HG03558 (cell line): ENCODE measurements at regions not wholly inside any gene's neighbourhood (a gene's known extent, or its start where the extent isn't known, plus 50 kb on each side); places are given as distances from the start of the nearest gene placed in this dataset.
"Not testable (repeated sequence)": the region's sequence is repeated elsewhere in the genome, so short reads cannot be mapped to it uniquely, and the experiment has no call there.

ENCODE experiments used
- ATAC-seq: cut with Tn5 transposase; IDR thresholded peaks from one replicate; pipeline ENCODE4 v1.9.1; 2021; ENCODE audit warnings: moderate number of reproducible peaks; ENCODE audit not compliant: unreplicated experiment; ENCODE audit errors: extremely low read depth

DNA sequence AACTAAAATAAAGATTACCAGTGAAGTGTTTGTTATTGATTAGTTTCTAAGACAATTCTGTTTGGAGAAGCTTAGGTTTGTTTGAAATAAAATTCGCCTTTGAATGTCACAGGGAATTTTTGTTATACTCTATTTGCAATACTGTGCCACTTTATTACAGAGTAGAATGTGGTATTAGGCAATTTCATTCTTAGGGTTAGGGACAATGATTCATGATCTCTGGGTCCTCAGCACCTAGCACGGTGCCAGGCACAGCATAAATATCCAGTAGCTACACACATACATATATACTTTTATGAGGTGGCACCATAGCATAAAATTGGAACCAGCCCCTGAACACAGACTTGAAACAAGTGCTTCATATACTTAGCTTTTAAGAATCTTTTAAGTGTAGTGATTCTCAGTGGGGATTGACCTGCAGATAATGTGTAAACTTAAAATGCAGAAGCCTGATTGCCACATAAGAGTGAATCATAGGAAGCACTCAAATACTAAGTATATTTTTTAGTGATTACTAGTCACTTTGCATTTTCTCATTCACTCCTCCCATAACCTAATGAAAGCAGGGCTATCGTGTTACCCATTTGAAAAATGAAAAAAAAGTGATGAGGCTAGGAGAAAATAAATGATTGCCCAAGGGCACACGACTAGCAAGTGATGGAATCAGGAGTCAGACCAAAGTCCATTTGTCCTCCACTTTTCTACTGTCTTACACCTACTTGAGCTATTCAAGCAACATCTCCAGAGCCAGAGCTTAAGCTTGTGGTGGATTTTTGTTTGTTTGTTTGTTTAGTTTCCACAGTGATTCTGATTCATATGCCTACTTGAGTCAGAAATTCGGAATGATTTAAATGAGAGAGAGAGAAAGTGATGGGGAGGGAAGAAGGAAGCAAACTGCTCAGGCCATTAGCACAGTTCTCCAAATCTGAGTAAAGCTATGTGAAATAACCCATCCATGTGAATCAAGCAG is 366.0 kb upstream of the FGF13 start:
- ATAC-seq, result no peak

DNA sequence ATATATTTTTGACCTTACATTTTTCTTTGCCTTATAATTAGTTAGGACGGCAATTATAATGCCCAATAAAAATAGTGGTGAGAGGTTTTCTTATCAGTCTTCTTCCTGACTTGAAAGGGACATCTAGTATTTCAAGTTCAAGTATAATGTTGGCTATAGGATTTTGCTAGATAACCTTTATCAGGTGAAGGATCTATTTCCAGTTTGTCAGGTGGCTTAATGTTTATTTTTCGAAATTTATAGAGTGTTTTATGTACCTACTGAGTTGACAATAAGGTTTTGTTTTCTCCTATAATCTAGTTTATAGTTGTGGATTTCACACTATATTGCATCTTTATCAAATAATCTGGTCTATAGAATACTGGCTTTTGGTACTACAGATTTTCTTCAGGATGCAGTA is 351.8 kb upstream of the FGF13 start:
- ATAC-seq, result no peak

DNA sequence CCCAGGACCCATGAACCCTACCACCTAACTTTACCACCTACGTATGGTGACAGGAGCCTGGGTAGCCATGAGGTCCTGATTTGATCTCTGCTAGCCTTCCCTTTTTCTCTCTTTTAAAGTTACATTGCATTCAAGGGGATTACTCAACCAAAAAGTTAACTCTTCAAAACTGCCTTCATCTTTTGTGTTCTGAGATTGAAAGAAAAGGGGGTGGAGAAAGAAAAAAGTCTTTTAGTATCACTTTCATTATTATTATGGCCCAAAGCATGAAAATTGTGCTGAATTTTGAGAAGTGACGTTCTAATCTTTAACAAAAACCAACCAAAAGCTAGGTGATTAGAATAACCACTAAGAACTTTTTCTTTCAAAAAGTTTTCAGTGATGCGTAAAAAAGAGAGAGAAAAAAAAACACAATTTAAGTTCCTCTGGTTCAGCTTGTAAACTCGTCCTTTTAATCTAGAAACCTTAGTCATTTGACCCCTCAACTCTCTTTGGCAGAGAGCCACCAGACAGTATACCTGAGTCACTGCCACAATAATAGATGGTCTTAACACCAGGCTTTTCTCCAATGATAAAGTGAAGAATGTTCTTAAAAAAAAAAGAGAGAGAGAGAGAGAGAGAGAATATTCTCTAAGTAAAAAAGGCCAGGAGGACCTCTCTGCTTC is 347.4 kb upstream of the FGF13 start:
- ATAC-seq, result no peak

DNA sequence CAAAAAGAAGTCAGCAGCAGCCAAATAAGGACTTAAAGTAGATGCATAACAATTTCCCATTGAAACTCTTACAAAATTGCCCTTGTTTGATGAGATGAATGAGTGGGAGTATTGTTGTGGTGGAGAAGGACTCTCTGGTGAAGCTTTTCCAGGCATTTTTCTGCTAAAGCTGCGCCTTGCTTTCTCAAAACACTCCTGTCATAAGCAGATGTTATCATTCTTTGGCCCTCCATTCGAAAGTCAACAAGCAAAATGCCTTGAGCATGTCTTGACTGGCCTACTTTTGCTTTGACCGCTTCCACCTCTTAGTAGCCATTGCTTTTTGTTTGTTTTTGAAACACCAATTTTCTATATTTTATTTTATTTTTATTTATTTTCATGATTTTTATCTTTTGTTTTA is 340.9 kb upstream of the FGF13 start:
- no peak for ATAC-seq

- no peak for ATAC-seq
These were observed 337.9 kb upstream of the FGF13 start for GRCh38 chrX:139049465-139049864.

GRCh38 chrX:139044680-139045079 is 333.2 kb upstream of the FGF13 start:
- no peak for ATAC-seq

GRCh38 chrX:139039041-139039440 is 327.5 kb upstream of the FGF13 start:
- ATAC-seq, result no peak

- no peak for ATAC-seq
These were observed 315.3 kb upstream of the FGF13 start for GRCh38 chrX:139026811-139027210.

- ATAC-seq, result no peak
These were observed 314.9 kb upstream of the FGF13 start for GRCh38 chrX:139026406-139026805.

- ATAC-seq, result no peak
These were observed 314.3 kb upstream of the FGF13 start for GRCh38 chrX:139025816-139026215.

- no peak for ATAC-seq
These were observed 312.0 kb upstream of the FGF13 start for GRCh38 chrX:139023531-139023930.

- ATAC-seq, result no peak
These were observed 309.3 kb upstream of the FGF13 start for GRCh38 chrX:139020801-139021200.

DNA sequence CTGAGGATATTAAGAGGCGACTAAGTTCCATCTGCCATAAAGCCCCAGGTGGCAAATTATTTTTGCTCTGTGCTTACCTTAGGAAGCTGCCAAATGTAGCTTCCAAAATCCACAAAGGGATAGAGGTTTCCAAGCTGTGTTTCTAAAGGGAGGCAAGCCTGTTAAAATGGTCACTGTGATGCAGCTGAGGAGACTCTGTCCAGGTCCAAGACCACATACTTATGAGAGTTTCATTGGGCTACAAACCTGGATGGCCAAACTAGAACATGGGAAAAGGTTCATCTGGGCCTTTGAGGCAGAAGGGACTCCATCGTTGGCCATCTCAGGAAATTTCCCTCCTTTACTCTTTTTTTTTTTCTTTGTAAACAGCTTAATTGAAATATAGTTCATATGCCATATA is 306.9 kb upstream of the FGF13 start:
- ATAC-seq, result no peak

DNA sequence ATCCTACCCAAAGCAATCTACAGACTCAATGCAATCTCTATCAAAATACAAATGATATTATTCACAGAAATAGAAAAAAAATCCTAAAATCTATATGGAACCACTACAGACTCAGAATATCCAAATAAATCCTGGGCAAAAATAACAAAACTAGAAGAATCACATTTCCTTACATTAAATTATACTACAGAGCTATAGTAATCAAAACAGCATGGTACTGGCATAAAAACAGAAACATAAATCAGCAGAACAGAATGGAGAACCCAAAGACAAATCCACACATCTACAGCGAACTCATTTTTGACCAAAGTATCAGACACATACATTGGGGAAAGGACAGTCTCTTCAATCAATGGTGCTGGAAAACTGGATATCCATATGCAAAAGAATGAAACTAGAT is 304.1 kb upstream of the FGF13 start:
- no peak for ATAC-seq

DNA sequence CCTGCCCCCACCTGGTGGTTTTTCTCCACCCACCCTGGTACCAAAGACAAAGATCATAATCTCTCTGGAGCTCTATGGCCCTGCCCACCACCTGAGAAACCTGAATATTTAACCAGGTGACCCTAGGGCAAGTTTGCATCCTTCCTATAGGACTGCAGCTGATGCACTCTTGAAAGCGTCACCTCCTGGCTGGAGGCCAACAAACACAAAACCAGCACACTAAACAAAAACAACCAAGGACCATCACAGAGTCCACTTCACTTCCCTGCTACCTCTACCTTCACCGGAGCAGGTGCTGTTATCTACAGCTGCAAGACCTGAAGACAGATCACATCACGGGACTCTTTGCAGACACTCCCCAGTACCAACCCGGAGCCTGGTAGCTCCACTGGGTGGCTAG is 296.7 kb upstream of the FGF13 start:
- ATAC-seq, result no peak

DNA sequence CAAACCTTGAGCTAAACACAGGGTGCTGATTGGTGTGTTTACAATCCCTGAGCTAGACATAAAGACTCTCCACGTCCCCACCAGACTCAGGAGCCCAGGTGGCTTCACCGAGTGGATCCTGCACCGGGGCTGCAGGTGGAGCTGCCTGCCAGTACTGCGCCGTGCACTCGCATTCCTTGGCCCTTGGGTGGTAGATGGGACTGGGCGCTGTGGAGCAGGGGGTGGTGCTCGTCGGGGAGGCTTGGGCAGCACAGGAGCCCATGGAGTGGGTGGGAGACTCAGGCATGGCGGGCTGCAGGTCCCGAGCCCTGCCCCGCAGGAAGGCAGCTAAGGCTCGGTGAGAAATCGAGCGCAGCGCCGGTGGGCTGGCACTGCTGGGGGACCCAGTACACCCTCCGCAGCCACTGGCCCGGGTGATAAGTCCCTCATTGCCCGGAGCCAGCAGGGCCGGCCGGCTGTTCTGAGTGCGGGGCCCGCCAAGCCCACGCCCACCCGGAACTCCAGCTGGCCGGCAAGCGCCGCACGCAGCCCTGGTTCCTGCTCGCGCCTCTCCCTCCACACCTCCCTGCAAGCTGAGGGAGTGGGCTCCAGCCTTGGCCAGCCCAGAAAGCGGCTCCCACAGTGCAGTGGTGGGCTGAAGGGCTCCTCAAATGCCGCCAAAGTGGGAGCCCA is 292.5 kb upstream of the FGF13 start:
- ATAC-seq, result not testable (repeated sequence)

- ATAC-seq, result no peak
These were observed 290.8 kb upstream of the FGF13 start for GRCh38 chrX:139002319-139002718.

DNA sequence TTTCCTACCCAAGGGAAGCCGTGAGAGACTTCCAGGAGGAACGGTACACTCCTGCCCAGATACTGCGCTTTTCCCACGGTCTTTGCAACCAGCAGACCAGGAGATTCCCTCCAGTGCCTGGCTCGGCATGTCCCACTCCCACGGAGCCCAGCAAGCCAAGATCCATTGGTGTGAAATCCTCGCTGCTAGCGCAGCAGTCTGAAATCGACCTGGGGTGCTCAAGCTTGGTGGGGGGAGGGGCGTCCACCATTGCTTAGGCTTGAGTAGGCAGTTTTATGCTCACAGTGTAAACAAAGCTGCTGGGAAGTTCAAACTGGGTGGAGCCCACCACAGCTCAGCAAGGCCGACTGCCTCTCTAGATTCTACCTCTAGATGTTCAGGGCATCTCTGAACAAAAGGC is 284.8 kb upstream of the FGF13 start:
- ATAC-seq, result no peak

GRCh38 chrX:138995458-138995857 is 283.9 kb upstream of the FGF13 start:
- ATAC-seq, result no peak

GRCh38 chrX:138990425-138990824 is 278.9 kb upstream of the FGF13 start:
- ATAC-seq, result not testable (repeated sequence)

DNA sequence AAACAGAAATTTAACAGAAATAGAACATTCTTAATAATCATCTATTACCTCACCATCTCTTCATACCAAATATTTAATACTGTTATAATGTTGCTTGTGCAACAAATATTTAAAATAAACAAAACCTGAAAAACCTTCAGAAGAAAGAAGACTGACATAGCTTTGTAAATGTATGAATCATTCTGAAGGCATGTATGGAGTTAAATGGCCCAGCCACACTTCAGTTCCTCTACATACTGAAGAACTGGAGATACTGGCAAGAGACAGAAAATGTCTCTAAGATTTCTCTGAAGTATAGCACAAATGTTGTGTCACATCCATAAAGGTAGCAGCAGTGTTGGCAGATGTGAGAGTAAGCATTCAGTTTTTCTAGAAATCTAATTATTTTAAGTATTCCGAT is 275.3 kb upstream of the FGF13 start:
- ATAC-seq, result no peak
